ENCODE measurements at regions not wholly inside any gene's neighbourhood (a gene's known extent, or its start where the extent isn't known, plus 50 kb on each side); places are given as distances from the start of the nearest gene placed in this dataset.
A peak's percentile ranks its signal among the peaks of the same experiment; 100 is the strongest.

DNA sequence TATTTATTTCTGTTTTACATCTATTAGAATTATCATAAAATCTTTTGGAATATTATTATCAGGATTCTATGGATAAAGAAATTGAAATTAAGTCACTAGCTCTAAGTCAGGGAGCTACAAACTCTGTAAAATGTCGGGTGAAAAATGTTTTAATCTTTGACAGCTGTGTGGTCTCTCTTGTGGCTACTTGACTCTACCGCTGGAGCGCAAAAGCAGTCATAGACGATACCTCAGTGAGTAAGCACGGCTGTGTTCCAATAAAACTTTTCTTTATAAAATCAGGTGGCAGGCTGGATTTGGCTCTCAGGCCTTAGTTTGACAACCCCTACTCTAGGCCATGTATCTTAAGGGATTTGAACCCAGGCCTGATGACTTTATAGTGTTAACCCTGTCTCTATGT is 88.5 kb upstream of the PFN2 start:
- WGBS, 3 donors: 42 to 51% (median 50%) methylated on average over 5 of the region's 5 CpGs
- no peaks in the 10 kb centered on the region for H3K36me3 ChIP-seq (ENCODE audit: insufficient read depth in 1 of 2, low read depth in 1 of 2)
- H3K9me3 ChIP-seq: no peaks in the 10 kb centered on the region
- TF ChIP-seq, protein P1, sequence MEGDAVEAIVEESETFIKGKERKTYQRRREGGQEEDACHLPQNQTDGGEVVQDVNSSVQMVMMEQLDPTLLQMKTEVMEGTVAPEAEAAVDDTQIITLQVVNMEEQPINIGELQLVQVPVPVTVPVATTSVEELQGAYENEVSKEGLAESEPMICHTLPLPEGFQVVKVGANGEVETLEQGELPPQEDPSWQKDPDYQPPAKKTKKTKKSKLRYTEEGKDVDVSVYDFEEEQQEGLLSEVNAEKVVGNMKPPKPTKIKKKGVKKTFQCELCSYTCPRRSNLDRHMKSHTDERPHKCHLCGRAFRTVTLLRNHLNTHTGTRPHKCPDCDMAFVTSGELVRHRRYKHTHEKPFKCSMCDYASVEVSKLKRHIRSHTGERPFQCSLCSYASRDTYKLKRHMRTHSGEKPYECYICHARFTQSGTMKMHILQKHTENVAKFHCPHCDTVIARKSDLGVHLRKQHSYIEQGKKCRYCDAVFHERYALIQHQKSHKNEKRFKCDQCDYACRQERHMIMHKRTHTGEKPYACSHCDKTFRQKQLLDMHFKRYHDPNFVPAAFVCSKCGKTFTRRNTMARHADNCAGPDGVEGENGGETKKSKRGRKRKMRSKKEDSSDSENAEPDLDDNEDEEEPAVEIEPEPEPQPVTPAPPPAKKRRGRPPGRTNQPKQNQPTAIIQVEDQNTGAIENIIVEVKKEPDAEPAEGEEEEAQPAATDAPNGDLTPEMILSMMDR (IDR thresholded peaks at IDR 0.05): no peak
- peak overlapping the region; percentile 95 for H3K27ac ChIP-seq
- no peak for ATAC-seq
- H3K4me1 ChIP-seq: peaks cover 43% of the 10 kb centered on the region
- intact Hi-C loops (cut with DNase I): no loop called here
- H3K27me3 ChIP-seq (ENCODE audit: insufficient read depth in 3 of 3, low read length in 2 of 3): no peaks in the 10 kb centered on the region
- no peak for DNase-seq
- no peak overlapping the region for H3K4me3 ChIP-seq

DNA sequence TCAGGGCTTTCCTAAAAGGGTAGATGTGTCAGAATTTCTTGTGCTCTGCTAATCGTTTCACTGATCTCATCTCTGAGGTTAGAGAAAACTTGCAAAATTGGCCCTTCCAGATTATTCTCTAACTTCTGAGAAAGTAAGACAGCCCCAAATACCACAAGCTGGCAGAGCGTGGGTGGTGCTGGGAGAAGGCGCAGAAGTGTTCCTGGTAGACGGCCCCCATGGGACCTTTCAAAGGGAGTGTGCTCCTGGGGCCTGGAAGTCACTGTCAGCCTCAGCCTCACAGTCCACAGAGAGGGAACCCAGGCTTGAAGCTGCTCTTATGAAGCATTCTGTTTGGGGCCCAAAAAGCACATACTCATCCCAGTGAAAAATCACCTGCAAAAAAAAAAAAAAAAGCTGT is 86.5 kb upstream of the PFN2 start:
- no peaks in the 10 kb centered on the region for H3K36me3 ChIP-seq (ENCODE audit: insufficient read depth in 1 of 2, low read depth in 1 of 2)
- no peak for DNase-seq
- 85 to 93% (median 87%) methylated on average over 4 of the region's 4 CpGs for WGBS, 3 donors
- intact Hi-C loops (cut with DNase I): loop anchor here in 1 of 2 donors (2.0 kb wide), 1 partner anchor 18 kb away; no protein-coding TSS in a partner anchor
- peaks cover 29% of the 10 kb centered on the region for H3K4me1 ChIP-seq
- H3K9me3 ChIP-seq: no peaks in the 10 kb centered on the region
- H3K27ac ChIP-seq: no peak overlapping the region
- no peak for ATAC-seq
- no peak overlapping the region for H3K4me3 ChIP-seq
- H3K27me3 ChIP-seq (ENCODE audit: insufficient read depth in 3 of 3, low read length in 2 of 3): no peaks in the 10 kb centered on the region
- TF ChIP-seq, protein P1 (IDR thresholded peaks at IDR 0.05): no peak

DNA sequence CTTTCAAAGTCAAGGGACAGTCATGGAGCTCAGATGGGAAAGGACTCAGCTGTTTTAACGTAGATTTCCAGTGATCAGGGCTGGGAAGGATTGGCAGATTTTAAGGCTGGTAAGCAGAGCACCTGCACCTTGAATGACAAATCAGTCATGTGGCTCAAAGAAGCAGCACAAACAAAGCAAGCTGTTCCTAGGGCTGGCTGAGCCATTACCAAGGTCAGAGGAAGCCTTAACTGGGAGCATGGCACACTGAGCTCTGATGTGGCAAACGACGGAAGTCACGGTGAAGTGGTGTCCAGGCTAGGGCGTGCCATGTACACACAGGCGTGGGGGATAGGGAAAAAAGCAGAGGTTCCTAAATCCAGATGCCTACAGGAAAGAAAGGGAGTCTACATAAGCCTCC is 84.6 kb upstream of the PFN2 start:
- DNase-seq (no peak), ATAC-seq (peak; percentile 17 to 71 (median 50))
- intact Hi-C loops (cut with DNase I): loop anchor here in 1 of 2 donors (2.0 kb wide), 1 partner anchor 15 kb away; no protein-coding TSS in a partner anchor
- peak overlapping the region; percentile 26 for H3K27ac ChIP-seq
- H3K4me3 ChIP-seq: no peak overlapping the region
- H3K27me3 ChIP-seq (ENCODE audit: insufficient read depth in 3 of 3, low read length in 2 of 3): no peaks in the 10 kb centered on the region
- H3K36me3 ChIP-seq (ENCODE audit: insufficient read depth in 1 of 2, low read depth in 1 of 2): no peaks in the 10 kb centered on the region
- 77 to 90% (median 78%) methylated on average over 6 of the region's 6 CpGs for WGBS, 3 donors
- no peaks in the 10 kb centered on the region for H3K9me3 ChIP-seq
- TF ChIP-seq, protein P1 (IDR thresholded peaks at IDR 0.05): no peak
- H3K4me1 ChIP-seq: peaks cover 14% of the 10 kb centered on the region

DNA sequence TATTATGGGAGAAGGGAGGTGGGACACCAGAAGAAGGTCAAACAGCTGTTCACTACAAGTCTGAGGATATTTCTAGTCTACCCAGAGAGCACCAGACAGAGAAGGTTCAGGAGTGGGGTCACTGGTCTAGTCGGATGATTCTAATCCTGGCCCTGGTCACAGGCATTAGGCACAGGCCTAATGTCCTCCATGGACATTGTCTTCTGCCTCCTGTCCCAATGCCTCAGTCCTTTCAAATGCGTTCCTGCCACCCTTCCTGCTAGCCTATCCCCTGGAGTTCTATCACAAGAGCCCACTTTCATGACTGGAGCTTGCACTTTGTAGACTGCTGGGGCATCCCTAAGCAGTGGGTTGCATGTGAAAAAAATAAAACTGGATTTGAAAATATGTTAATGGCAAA is 83.9 kb upstream of the PFN2 start:
- intact Hi-C loops (cut with DNase I): loop anchor here in 1 of 2 donors (2.0 kb wide), 1 partner anchor 14 kb away; no protein-coding TSS in a partner anchor
- H3K4me1 ChIP-seq: peaks cover 7% of the 10 kb centered on the region
- no peak for DNase-seq
- H3K4me3 ChIP-seq: no peak overlapping the region
- no peak overlapping the region for H3K27ac ChIP-seq
- no peak for ATAC-seq
- 70 to 85% (median 70%) methylated on average over 2 of the region's 2 CpGs for WGBS, 3 donors
- TF ChIP-seq, protein P1 (IDR thresholded peaks at IDR 0.05): no peak
- no peaks in the 10 kb centered on the region for H3K36me3 ChIP-seq (ENCODE audit: insufficient read depth in 1 of 2, low read depth in 1 of 2)
- H3K9me3 ChIP-seq: no peaks in the 10 kb centered on the region
- no peaks in the 10 kb centered on the region for H3K27me3 ChIP-seq (ENCODE audit: insufficient read depth in 3 of 3, low read length in 2 of 3)

DNA sequence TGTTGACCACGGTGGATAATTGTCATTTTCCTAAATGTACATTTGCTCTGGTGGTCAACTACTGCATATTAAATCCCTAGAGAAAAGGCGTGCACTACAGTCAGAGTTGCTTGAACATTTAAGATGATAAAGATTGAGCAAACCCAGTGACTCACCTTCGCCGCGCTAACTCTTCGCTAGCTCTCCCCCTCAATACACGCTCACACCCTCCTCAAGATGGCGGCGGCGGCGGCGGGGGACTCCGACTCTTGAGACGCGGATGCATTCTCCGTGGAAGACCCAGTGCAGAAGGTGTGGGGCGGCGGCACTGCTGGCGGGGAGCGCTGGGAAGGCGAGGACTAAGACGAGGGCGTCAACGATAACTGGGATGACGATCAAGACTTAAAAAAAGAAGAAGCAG is 79.8 kb upstream of the PFN2 start:
- 90 to 95% (median 93%) methylated on average over 25 of the region's 25 CpGs for WGBS, 3 donors
- Histone ChIP-seq H3K4me3 (no peak overlapping the region), H3K36me3 (ENCODE audit: insufficient read depth in 1 of 2, low read depth in 1 of 2) (no peaks in the 10 kb centered on the region), H3K27ac (no peak overlapping the region), H3K27me3 (ENCODE audit: insufficient read depth in 3 of 3, low read length in 2 of 3) (no peaks in the 10 kb centered on the region), H3K4me1 (no peaks in the 10 kb centered on the region), H3K9me3 (no peaks in the 10 kb centered on the region)
- intact Hi-C loops (cut with DNase I): no loop called here
- TF ChIP-seq, protein P1 (IDR thresholded peaks at IDR 0.05): no peak
- ATAC-seq: no peak
- no peak for DNase-seq

All from psoas muscle (tissue), 7 donors.